ENCODE measurements at regions not wholly inside any gene's neighbourhood (a gene's known extent, or its start where the extent isn't known, plus 50 kb on each side); places are given as distances from the start of the nearest gene placed in this dataset.

DNA sequence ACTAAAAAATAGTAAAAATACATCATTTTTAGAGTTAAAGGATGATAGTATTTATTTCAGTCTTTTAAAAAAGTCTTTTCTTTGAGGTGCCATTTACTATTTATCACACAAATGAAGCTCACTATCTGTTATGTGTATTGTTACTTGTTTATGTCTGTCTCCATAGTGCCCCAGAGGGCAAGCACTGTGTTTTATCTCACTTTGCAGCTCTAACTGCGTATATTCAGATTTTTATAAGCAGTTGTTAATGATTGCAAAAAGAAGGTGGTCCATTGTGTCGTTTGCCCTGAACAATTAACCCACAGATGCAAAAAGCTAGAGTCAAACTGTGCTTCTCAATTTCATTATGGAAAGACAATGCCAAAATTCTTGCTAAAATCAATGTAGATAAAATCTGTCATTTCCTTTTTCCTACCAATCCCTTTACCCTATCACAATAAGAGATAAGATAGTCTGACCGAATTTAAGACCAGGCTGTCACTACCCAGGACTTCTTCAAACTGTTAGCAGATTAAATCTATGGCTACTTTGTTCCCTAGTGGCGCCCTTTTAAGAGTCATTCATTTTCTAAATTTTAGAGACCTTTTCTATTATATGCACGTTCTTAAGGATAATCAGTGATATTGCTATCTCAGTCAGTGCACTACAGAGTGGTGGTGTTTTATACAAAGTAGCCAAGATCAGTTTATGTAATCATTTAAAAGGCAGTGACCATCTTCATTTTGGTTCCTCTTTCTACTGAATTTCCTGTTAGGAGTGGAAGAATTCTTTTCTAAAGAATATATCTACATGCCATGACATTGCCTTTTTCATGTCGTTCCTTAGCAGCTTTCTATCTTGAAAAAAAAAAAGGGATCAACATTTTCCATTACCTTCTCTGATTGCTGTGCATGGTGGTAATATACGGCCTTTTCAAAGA lies 133.1 kb upstream of the PRDM1 start:
- H3K9me3 ChIP-seq (ENCODE audit: insufficient read depth, low read depth, low read length) = no peaks in the 10 kb centered on the region
- no peak overlapping the region for H3K4me3 ChIP-seq (ENCODE audit: low read length)
- WGBS = 48% methylated on average over 7 of the region's 7 CpGs
- peak overlapping the region; percentile 26; the same call in 1 of the 2 replicates for H3K27ac ChIP-seq (ENCODE audit: low read depth, low read length)
- H3K36me3 ChIP-seq (ENCODE audit: insufficient read depth, low read length) = no peaks in the 10 kb centered on the region
- peaks cover 18% of the 10 kb centered on the region for H3K4me1 ChIP-seq (ENCODE audit: insufficient read depth, low read length)
- no peaks in the 10 kb centered on the region for H3K27me3 ChIP-seq (ENCODE audit: insufficient read depth, low read length)
- H3K9ac ChIP-seq (ENCODE audit: low read depth, low read length) = no peak overlapping the region

GRCh38 chr6:105952326-105952725 lies 133.8 kb upstream of the PRDM1 start:
- Histone ChIP-seq H3K9me3 (ENCODE audit: insufficient read depth, low read depth, low read length) (no peaks in the 10 kb centered on the region), H3K27me3 (ENCODE audit: insufficient read depth, low read length) (no peaks in the 10 kb centered on the region), H3K27ac (ENCODE audit: low read depth, low read length) (peak overlapping the region; percentile 14; the same call in 1 of the 2 replicates), H3K4me1 (ENCODE audit: insufficient read depth, low read length) (peaks cover 18% of the 10 kb centered on the region), H3K9ac (ENCODE audit: low read depth, low read length) (no peak overlapping the region), H3K36me3 (ENCODE audit: insufficient read depth, low read length) (no peaks in the 10 kb centered on the region), H3K4me3 (ENCODE audit: low read length) (no peak overlapping the region)
- 78% methylated on average over 3 of the region's 3 CpGs for WGBS

DNA sequence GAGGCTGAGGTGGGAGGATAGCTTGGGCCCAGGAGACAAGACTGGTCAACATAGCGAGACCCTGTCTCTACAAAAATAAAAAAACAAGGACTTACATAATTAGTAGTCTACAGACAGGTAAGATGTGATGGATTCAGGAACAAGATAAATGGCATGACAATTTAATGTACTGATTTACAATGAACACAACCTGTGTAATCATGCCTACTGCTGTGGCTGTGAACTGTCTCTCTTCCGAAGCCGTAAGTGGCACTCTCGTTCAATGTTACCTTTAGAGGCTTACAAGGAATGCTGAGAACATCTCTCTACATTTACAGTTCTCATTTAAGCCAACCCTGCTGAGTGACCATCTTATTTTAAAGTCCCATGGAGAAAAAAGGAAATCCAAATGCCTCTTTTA lies 134.8 kb upstream of the PRDM1 start:
- Histone ChIP-seq H3K4me1 (ENCODE audit: insufficient read depth, low read length) (peaks cover 18% of the 10 kb centered on the region), H3K36me3 (ENCODE audit: insufficient read depth, low read length) (no peaks in the 10 kb centered on the region), H3K27me3 (ENCODE audit: insufficient read depth, low read length) (no peaks in the 10 kb centered on the region), H3K4me3 (ENCODE audit: low read length) (no peak overlapping the region), H3K9ac (ENCODE audit: low read depth, low read length) (no peak overlapping the region), H3K27ac (ENCODE audit: low read depth, low read length) (no peak overlapping the region), H3K9me3 (ENCODE audit: insufficient read depth, low read depth, low read length) (no peaks in the 10 kb centered on the region)
- WGBS = 85% methylated on average over 3 of the region's 4 CpGs

DNA sequence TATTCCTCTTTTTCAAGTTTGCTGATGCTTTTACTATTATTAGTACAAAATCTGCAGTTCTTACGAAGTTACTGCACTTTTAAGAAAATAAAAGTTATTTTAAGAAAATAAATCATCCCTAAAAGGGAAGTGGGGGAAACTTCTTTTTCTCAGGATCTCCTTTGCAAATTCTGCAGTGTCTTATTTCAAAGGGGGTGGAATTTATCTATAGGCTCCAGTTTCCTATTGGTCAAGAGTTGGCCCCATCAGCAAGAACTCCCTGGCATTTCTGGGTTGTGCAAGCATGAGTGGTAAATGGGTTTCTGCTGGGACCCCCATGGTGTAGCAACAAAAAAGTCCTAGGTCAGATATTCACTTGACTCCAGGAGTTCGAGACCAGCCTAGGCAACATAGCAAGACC lies 136.3 kb upstream of the PRDM1 start:
- no peak overlapping the region for H3K27ac ChIP-seq (ENCODE audit: low read depth, low read length)
- 71% methylated on average over 1 of the region's 2 CpGs for WGBS
- H3K9ac ChIP-seq (ENCODE audit: low read depth, low read length) = no peak overlapping the region

GRCh38 chr6:105943514-105943913 lies 142.6 kb upstream of the PRDM1 start:
- H3K9me3 ChIP-seq (ENCODE audit: insufficient read depth, low read depth, low read length) = no peaks in the 10 kb centered on the region

More for the DNA sequence above, 136.3 kb upstream of the PRDM1 start:
- no peaks in the 10 kb centered on the region for H3K9me3 ChIP-seq (ENCODE audit: insufficient read depth, low read depth, low read length)
- peaks cover 18% of the 10 kb centered on the region for H3K4me1 ChIP-seq (ENCODE audit: insufficient read depth, low read length)
- H3K4me3 ChIP-seq (ENCODE audit: low read length) = no peak overlapping the region
- no peaks in the 10 kb centered on the region for H3K27me3 ChIP-seq (ENCODE audit: insufficient read depth, low read length)
- H3K36me3 ChIP-seq (ENCODE audit: insufficient read depth, low read length) = no peaks in the 10 kb centered on the region

GRCh38 chr6:105941621-105942412 lies 144.3 kb upstream of the PRDM1 start:
- no peaks in the 10 kb centered on the region for H3K4me1 ChIP-seq (ENCODE audit: insufficient read depth, low read length)
- H3K9ac ChIP-seq (ENCODE audit: low read depth, low read length) = no peak overlapping the region
- no peaks in the 10 kb centered on the region for H3K9me3 ChIP-seq (ENCODE audit: insufficient read depth, low read depth, low read length)
- WGBS = 100% methylated on average over 1 of the region's 2 CpGs
- H3K36me3 ChIP-seq (ENCODE audit: insufficient read depth, low read length) = no peaks in the 10 kb centered on the region
- no peaks in the 10 kb centered on the region for H3K27me3 ChIP-seq (ENCODE audit: insufficient read depth, low read length)
- H3K27ac ChIP-seq (ENCODE audit: low read depth, low read length) = no peak overlapping the region
- H3K4me3 ChIP-seq (ENCODE audit: low read length) = no peak overlapping the region

More at GRCh38 chr6:105943514-105943913, 142.6 kb upstream of the PRDM1 start:
- Histone ChIP-seq H3K4me3 (ENCODE audit: low read length) (no peak overlapping the region), H3K27me3 (ENCODE audit: insufficient read depth, low read length) (no peaks in the 10 kb centered on the region), H3K36me3 (ENCODE audit: insufficient read depth, low read length) (no peaks in the 10 kb centered on the region), H3K4me1 (ENCODE audit: insufficient read depth, low read length) (no peaks in the 10 kb centered on the region), H3K9ac (ENCODE audit: low read depth, low read length) (no peak overlapping the region), H3K27ac (ENCODE audit: low read depth, low read length) (no peak overlapping the region)
- 100% methylated on average over 2 of the region's 2 CpGs for WGBS

- Histone ChIP-seq H3K9ac (ENCODE audit: low read depth, low read length) (no peak overlapping the region), H3K27ac (ENCODE audit: low read depth, low read length) (no peak overlapping the region), H3K9me3 (ENCODE audit: insufficient read depth, low read depth, low read length) (no peaks in the 10 kb centered on the region), H3K4me1 (ENCODE audit: insufficient read depth, low read length) (no peaks in the 10 kb centered on the region), H3K27me3 (ENCODE audit: insufficient read depth, low read length) (no peaks in the 10 kb centered on the region), H3K36me3 (ENCODE audit: insufficient read depth, low read length) (no peaks in the 10 kb centered on the region), H3K4me3 (ENCODE audit: low read length) (no peak overlapping the region)
- 74% methylated on average over 2 of the region's 2 CpGs for WGBS
Measured at GRCh38 chr6:105940990-105941389, 145.1 kb upstream of the PRDM1 start.

DNA sequence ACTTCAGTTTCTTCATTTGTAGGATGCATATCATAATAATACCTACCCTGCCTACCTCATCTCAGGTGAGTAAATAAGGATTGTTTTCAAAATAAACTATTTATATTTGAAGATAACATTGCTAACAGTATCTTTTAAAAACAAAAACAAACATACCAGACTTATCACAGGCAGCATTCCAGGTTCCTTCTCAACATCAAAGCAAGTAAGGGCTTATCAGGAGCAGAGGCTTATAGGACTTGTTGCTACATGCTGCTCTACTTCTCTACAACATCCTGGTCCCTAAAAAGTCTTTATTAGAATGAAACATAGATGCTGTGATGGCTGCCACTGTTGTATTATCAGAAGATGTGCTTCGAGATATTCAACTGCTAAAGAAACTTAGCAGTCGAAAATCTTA lies 149.2 kb upstream of the PRDM1 start:
- H3K4me1 ChIP-seq (ENCODE audit: insufficient read depth, low read length) = no peaks in the 10 kb centered on the region
- 90% methylated on average over 2 of the region's 2 CpGs for WGBS

DNA sequence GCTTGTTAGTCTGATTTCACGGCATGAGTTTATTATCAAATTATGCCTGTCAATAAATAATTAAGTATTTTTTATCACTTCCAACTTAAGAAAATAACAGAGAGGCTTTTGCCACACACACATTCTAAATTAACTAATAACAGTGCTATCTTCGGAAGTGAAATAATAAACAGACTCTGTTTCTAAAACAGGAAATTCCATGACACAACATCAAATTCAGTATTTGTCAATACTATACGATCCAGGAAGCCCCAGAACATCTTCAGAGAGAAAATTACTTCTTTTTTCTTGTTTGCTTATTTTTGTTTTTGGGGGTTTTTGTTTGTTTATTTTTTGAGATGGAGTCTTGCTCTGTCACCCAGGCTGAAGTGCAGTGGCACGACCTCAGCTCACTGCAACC lies 150.7 kb upstream of the PRDM1 start:
- H3K9me3 ChIP-seq (ENCODE audit: insufficient read depth, low read depth, low read length) = no peaks in the 10 kb centered on the region
- H3K27ac ChIP-seq (ENCODE audit: low read depth, low read length) = no peak overlapping the region
- 97% methylated on average over 3 of the region's 4 CpGs for WGBS
- H3K9ac ChIP-seq (ENCODE audit: low read depth, low read length) = no peak overlapping the region
- no peaks in the 10 kb centered on the region for H3K36me3 ChIP-seq (ENCODE audit: insufficient read depth, low read length)
- H3K27me3 ChIP-seq (ENCODE audit: insufficient read depth, low read length) = no peaks in the 10 kb centered on the region
- H3K4me1 ChIP-seq (ENCODE audit: insufficient read depth, low read length) = no peaks in the 10 kb centered on the region
- H3K4me3 ChIP-seq (ENCODE audit: low read length) = no peak overlapping the region

More for the DNA sequence above, 149.2 kb upstream of the PRDM1 start:
- Histone ChIP-seq H3K9ac (ENCODE audit: low read depth, low read length) (no peak overlapping the region), H3K9me3 (ENCODE audit: insufficient read depth, low read depth, low read length) (no peaks in the 10 kb centered on the region), H3K27me3 (ENCODE audit: insufficient read depth, low read length) (no peaks in the 10 kb centered on the region), H3K27ac (ENCODE audit: low read depth, low read length) (no peak overlapping the region), H3K4me3 (ENCODE audit: low read length) (no peak overlapping the region), H3K36me3 (ENCODE audit: insufficient read depth, low read length) (no peaks in the 10 kb centered on the region)

GRCh38 chr6:105934708-105935107 lies 151.4 kb upstream of the PRDM1 start:
- Histone ChIP-seq H3K27ac (ENCODE audit: low read depth, low read length) (no peak overlapping the region), H3K9me3 (ENCODE audit: insufficient read depth, low read depth, low read length) (no peaks in the 10 kb centered on the region)

DNA sequence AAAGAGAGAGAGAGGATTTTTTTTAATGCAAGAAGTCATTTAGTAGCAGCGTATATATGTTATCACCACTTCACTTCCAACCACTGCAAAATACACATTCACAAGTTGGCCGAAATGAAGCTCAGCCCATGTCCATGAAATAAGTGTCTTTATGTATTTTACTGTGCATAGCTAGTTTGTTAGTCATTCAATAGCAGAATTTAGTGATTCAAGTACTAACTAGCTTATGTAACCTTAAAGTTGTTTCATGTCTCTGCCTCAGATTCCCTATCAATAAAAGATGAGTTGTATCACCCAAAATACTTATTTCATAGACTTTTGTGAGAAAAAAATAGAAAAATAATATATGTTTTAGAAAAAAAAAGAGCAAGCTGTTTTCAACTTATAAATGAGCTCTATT lies 153.7 kb upstream of the PRDM1 start:
- Histone ChIP-seq H3K27me3 (ENCODE audit: insufficient read depth, low read length) (no peaks in the 10 kb centered on the region), H3K4me3 (ENCODE audit: low read length) (no peak overlapping the region), H3K9ac (ENCODE audit: low read depth, low read length) (no peak overlapping the region), H3K27ac (ENCODE audit: low read depth, low read length) (no peak overlapping the region), H3K4me1 (ENCODE audit: insufficient read depth, low read length) (no peaks in the 10 kb centered on the region), H3K36me3 (ENCODE audit: insufficient read depth, low read length) (no peaks in the 10 kb centered on the region), H3K9me3 (ENCODE audit: insufficient read depth, low read depth, low read length) (no peaks in the 10 kb centered on the region)
- WGBS = no CpG with 5 or more reads among the region's 2 CpGs

More at GRCh38 chr6:105934708-105935107, 151.4 kb upstream of the PRDM1 start:
- 94% methylated on average over 5 of the region's 5 CpGs for WGBS
- no peaks in the 10 kb centered on the region for H3K36me3 ChIP-seq (ENCODE audit: insufficient read depth, low read length)
- no peak overlapping the region for H3K9ac ChIP-seq (ENCODE audit: low read depth, low read length)
- no peaks in the 10 kb centered on the region for H3K4me1 ChIP-seq (ENCODE audit: insufficient read depth, low read length)
- H3K4me3 ChIP-seq (ENCODE audit: low read length) = no peak overlapping the region
- no peaks in the 10 kb centered on the region for H3K27me3 ChIP-seq (ENCODE audit: insufficient read depth, low read length)

All from HUES64 (cell line).